B cell (primary cell): ENCODE measurements at regions not wholly inside any gene's neighbourhood (a gene's known extent, or its start where the extent isn't known, plus 50 kb on each side); places are given as distances from the start of the nearest gene placed in this dataset.

Experiments
- EZH2 ChIP-seq: IDR thresholded peaks from 2 replicates; pipeline ENCODE4 v1.6.1; 2012; ENCODE audit warnings: borderline replicate concordance, low read depth, mild to moderate bottlenecking, moderate library complexity, low read length; ENCODE audit not compliant: insufficient read depth, poor library complexity, severe bottlenecking
- TF ChIP-seq, protein P1 (sequence below): fragments of 200-600 bp; IDR thresholded peaks from one replicate; pipeline ENCODE4 v1.8.0; 2022; ENCODE audit warnings: antibody characterized with exemption, mild to moderate bottlenecking

DNA sequence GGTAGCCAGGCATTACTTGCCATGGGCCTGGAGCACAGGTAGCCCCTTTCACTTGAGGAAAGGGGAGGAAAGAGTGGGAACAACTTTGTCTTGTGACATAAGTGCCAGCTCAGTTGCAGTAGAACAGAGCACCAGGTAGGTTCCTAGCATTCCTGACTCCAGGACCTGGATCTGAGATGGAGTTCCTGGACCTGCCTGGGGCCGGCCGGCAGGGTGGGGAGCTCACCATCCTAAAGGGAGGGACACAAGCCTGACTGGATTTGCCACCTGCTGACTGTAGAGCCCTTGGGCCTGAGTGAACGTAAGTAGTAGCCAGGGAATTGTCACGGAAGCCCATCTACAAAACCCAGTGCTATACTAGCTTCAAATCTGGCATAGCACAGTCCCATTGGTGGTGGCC, 653.3 kb upstream of the CDH6 start:
- TF ChIP-seq EZH2 = no peak
- TF ChIP-seq, protein P1, sequence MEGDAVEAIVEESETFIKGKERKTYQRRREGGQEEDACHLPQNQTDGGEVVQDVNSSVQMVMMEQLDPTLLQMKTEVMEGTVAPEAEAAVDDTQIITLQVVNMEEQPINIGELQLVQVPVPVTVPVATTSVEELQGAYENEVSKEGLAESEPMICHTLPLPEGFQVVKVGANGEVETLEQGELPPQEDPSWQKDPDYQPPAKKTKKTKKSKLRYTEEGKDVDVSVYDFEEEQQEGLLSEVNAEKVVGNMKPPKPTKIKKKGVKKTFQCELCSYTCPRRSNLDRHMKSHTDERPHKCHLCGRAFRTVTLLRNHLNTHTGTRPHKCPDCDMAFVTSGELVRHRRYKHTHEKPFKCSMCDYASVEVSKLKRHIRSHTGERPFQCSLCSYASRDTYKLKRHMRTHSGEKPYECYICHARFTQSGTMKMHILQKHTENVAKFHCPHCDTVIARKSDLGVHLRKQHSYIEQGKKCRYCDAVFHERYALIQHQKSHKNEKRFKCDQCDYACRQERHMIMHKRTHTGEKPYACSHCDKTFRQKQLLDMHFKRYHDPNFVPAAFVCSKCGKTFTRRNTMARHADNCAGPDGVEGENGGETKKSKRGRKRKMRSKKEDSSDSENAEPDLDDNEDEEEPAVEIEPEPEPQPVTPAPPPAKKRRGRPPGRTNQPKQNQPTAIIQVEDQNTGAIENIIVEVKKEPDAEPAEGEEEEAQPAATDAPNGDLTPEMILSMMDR = no peak
